ENCODE measurements at regions not wholly inside any gene's neighbourhood (a gene's known extent, or its start where the extent isn't known, plus 50 kb on each side); places are given as distances from the start of the nearest gene placed in this dataset.

DNA sequence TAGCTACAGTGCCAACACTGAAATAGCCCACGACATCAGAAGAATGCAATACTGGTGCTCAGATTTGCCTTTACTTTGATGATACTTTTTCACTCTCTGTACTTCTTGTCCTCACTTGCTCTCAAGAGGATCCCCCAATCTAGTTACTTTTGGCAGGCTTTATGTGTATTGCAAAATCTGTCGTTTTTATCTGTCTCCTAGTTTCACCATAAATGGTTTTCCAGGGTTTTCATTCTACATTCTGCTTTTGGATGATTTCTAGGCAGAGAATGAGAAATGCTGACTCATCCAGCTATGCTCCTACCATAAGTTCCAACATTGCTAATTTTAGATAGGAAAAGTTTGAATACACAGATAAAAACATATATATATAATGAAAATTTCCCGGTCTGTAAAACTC, 659.5 kb upstream of the NRG3 start:
- TF ChIP-seq, protein P1, sequence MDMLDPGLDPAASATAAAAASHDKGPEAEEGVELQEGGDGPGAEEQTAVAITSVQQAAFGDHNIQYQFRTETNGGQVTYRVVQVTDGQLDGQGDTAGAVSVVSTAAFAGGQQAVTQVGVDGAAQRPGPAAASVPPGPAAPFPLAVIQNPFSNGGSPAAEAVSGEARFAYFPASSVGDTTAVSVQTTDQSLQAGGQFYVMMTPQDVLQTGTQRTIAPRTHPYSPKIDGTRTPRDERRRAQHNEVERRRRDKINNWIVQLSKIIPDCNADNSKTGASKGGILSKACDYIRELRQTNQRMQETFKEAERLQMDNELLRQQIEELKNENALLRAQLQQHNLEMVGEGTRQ (IDR thresholded peaks at IDR 0.05; ENCODE audit: low read depth, low read length), result no peak
- TF ChIP-seq BHLHE40 (IDR thresholded peaks at IDR 0.05; ENCODE audit: low read depth, low read length), result no peak
- TF ChIP-seq POLR2A (IDR thresholded peaks at IDR 0.05; ENCODE audit: low read depth, low read length), result no peak
- peak; percentile 55 for TF ChIP-seq MAFK (IDR thresholded peaks at IDR 0.05; ENCODE audit: low read depth, low read length)
- TF ChIP-seq, protein P2, sequence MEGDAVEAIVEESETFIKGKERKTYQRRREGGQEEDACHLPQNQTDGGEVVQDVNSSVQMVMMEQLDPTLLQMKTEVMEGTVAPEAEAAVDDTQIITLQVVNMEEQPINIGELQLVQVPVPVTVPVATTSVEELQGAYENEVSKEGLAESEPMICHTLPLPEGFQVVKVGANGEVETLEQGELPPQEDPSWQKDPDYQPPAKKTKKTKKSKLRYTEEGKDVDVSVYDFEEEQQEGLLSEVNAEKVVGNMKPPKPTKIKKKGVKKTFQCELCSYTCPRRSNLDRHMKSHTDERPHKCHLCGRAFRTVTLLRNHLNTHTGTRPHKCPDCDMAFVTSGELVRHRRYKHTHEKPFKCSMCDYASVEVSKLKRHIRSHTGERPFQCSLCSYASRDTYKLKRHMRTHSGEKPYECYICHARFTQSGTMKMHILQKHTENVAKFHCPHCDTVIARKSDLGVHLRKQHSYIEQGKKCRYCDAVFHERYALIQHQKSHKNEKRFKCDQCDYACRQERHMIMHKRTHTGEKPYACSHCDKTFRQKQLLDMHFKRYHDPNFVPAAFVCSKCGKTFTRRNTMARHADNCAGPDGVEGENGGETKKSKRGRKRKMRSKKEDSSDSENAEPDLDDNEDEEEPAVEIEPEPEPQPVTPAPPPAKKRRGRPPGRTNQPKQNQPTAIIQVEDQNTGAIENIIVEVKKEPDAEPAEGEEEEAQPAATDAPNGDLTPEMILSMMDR (conservative IDR thresholded peaks at IDR 0.05; ENCODE audit: low read depth, low read length), result no peak
- TF ChIP-seq CHD1 (IDR thresholded peaks at IDR 0.05; ENCODE audit: low read depth, low read length), result no peak
- no peak for TF ChIP-seq RFX5 (IDR thresholded peaks at IDR 0.05; ENCODE audit: low read depth, low read length)
- no peak for TF ChIP-seq FOS (IDR thresholded peaks at IDR 0.05; ENCODE audit: low read depth, low read length)
- TF ChIP-seq CEBPB (IDR thresholded peaks at IDR 0.05; ENCODE audit: low read depth, low read length), result no peak
- peak; percentile 72 for TF ChIP-seq NFE2L2 (IDR thresholded peaks at IDR 0.05; ENCODE audit: low read depth, low read length)
- no peak for TF ChIP-seq MAZ (IDR thresholded peaks at IDR 0.05; ENCODE audit: borderline replicate concordance, low read depth, low read length)
- TF ChIP-seq RAD21 (IDR thresholded peaks at IDR 0.05; ENCODE audit: low read length), result no peak
- TF ChIP-seq, protein P3, sequence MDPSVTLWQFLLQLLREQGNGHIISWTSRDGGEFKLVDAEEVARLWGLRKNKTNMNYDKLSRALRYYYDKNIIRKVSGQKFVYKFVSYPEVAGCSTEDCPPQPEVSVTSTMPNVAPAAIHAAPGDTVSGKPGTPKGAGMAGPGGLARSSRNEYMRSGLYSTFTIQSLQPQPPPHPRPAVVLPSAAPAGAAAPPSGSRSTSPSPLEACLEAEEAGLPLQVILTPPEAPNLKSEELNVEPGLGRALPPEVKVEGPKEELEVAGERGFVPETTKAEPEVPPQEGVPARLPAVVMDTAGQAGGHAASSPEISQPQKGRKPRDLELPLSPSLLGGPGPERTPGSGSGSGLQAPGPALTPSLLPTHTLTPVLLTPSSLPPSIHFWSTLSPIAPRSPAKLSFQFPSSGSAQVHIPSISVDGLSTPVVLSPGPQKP (IDR thresholded peaks at IDR 0.05; ENCODE audit: borderline replicate concordance, low read depth, low read length), result no peak
- TF ChIP-seq MXI1 (IDR thresholded peaks at IDR 0.05; ENCODE audit: borderline replicate concordance, low read depth, low read length), result no peak

Measured in IMR-90 (cell line).